AML-193 (cell line): ENCODE measurements at regions not wholly inside any gene's neighbourhood (a gene's known extent, or its start where the extent isn't known, plus 50 kb on each side); places are given as distances from the start of the nearest gene placed in this dataset.

Experiments used
- DNase-seq, 2 experiments: peaks; one replicate each; lab custom pipeline; 2025; lab: John Stamatoyannopoulos, UW

DNA sequence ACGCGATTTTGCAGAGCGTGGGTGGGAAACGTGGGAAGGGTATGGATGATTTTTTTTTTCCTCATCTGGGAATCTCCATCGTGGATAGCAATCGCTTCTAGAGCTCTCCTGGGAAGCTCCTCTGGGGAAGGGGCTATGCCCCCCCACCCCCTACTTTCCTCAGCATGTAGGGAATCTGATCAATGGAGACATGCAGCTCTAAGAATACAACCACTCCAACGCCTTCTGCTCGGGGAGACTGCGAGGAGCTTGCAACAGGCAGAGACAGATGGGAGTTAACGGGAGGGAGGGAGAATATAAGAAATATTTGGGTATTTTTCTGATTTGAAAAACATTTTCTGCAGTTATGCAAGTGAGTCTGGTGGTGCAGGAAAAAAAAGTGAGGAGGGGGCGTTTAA lies 104.6 kb upstream of the HSD17B12 start:
- DNase-seq: no peak

DNA sequence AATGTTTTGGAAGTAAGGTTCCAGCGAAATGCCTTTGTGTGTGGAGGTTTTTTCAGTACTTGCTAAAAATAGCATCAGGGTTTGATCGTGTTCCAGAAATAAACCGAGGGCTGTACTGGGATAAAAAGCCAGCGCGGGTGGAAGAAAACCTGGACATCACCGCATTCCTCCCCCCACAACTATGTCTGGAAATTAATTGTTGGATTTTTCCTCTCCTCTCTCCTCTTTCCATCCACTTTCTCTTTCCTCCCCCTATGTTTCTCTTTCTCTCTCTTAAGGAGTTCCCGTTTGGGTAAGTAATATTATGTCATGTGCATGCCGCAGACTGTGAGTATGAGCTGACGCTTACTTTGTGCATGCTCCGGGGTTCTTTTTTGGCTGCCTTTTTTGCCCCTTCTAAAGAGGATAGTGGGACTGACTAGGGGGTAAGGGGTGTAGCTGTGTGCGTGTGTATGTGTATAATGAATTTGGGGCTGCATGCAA lies 104.2 kb upstream of the HSD17B12 start:
- DNase-seq: no peak

DNA sequence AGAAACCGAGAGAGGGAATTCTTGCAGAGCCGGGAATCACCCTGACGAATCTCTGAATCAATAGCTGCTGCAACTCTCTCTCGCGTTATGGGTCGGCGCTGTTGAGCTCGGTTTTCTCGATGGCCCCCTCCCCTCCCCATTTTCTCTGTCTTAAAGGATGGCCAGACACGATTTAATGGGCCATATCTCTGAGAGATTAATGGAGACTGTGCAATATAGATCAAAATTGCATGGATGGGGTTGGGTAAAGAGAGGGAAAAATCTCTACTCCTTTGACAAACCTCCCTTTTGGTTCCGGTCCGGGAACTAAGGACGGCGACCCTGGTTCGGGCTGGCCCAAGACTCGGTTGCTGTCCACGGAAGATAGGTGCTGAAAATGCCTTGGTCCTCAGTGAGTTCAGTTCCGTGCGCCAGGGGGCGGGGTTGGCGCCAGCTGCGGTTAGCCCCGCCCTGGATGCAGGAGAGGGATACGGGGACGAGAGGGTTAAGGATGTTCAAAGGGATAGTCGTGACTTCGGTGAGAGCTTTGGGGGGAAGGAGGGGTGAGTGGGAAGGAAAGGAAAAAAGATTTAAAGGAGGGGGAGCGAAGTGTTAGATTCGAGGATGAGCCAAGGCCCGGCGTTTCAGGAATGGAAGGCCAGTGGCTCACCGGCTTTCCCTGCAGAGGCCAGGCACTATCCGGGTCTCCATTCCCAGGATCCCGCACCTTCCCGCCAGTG lies 103.6 kb upstream of the HSD17B12 start:
- no peak for DNase-seq

DNA sequence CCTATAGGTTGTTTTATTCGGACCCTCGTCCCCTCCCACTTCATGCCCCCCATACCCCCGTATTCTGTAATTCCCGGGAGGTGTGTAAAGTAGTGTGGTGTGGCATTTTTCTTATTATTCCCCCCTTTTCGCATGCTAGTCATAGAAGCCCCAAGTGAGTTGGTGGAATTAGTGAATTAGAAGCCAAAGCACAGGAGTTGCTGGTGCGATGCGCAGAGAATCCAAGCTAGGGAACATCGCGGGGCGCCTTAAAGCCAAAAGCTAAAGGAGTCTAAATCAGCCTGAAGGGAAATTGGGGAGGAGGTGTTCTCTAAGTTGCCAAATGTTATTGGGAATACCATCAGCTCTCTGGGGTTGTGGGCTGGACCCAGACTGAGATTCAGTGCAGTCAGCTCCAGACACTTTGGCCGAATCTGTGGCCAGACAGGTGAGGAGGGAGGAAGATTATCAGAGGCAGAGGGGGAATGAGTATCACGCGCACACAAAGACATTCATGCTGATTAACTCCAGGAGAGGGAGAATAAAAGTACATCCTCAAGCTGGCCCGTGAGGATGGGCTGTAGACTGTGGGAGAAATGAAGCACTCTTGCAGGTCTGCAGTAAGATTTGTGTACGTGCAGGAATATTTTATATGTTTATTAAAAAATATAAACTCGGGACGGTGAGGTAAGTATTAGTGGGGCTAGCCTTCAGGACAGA lies 102.8 kb upstream of the HSD17B12 start:
- DNase-seq: no peak

DNA sequence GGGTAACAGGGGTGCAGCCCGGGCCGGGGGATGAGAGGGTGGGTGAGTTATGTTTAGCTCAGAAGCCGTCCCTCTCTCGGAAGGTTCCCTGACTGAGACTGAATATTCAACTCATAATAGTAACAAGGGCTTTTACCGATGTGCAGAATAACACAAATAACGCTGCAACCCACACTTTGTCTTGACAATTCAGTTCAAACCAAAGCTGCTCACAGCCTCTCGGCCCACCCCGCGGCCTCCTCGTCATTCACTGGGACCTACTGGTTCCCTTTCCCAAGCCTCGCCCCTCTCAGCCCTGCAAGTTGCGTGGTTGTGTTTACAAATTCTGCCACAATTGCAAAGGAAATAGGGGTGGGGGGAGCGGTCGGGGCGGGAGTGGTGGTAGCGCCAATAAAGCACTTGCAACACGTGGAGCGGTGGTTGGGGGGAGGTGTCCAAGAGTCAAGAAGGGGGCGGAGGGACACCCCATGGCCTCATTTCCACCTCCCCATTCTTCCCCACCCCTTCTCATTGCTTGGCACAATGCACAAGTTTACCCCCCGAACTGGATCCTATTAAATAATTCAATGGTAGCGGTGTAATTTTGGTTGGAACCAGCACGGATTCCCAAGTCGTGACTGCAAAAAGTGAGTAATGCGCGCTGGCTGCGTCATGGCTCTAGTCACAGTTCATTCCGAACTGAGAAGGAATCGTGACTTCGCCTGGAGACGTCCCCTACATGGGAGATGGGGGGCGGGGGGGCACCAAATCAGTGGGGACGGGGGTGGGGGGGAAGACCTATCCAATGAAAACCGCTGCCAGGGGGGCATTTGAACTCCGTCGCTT lies 102.0 kb upstream of the HSD17B12 start:
- no peak for DNase-seq

DNA sequence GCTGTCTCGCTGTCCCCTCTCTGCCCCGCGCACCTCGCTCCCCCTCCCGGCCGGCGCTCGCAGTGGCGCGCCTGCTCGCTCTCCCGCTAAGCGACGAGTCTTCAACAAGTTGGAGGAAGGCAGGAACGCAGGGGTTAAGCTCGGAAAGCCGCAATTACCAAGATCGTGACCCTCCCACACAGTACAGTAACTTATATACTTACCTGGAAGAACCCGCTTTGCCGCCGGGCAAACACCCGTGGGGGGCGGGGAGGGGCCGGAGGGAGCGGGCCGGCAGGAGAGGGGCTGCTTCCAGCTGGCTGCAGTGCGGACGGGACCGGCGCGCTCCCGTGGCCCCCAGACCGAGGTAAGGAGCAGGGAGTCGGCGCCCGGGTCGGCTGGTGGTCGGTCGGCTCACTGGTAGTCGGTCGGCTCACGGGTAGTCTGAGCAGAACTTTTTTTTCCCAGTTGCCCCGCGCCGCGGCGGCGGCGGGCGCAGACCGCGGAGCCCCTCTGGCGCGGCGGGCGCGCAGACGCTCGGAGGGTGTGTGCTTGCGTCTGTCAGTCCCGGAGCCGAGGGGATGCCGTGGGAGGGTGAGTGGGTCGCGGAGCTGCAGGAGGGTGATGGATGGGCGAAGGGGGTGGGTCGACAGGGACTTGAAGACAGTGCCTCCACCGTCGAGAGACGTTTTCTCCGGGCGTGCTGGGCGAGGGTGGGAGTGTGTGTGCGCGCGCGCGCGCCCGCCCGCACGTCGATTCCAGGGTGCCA lies 101.2 kb upstream of the HSD17B12 start:
- DNase-seq: no peak

DNA sequence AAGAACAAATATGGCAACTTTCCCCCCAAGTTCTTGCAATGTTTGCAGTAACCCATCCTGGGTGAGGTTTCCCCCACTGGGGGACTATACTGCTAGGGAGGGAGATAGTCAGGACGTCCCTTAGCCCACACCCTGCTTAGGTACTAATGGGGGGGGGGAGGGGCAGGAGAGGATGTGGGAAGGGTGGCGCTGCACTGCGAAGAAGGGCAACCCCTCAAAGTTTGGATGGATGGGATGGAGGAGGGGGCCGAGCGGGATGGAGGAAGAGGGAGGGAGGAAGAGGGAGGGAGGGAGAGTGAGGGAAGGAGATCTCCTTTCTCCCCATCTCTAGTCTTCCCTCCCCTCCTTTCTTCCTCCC lies 100.6 kb upstream of the HSD17B12 start:
- no peak for DNase-seq

DNA sequence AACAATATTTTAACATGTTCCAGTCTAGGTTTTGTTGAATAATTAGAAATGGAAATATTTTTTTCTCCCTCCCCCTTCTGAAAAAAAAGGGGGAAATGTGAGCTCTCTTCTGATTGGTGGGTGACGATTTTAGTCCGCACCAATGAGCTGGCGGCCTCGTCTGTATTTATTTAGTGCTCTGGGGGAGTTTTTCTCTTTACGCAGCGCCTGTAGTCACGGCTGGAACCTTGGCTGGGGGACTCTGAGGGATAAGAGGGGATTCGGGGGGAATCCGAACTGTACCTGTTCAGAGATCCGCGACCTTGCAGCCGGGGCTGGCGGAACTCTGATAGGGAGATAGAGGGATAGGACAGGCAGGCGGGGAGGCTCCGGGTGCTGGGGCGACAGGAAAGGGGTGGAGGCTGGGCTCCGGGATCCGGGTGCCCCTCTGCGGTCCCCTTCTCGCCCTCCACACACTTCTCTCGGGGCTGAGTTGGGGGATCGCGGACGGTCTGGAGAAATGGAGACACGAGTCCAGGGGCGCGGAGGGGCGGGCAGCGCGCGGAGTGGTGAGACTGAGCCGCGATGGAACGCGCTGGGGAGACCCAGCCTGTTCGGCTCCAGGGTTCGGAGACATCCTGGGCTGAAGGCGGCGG lies 99.7 kb upstream of the HSD17B12 start:
- DNase-seq: no peak

DNA sequence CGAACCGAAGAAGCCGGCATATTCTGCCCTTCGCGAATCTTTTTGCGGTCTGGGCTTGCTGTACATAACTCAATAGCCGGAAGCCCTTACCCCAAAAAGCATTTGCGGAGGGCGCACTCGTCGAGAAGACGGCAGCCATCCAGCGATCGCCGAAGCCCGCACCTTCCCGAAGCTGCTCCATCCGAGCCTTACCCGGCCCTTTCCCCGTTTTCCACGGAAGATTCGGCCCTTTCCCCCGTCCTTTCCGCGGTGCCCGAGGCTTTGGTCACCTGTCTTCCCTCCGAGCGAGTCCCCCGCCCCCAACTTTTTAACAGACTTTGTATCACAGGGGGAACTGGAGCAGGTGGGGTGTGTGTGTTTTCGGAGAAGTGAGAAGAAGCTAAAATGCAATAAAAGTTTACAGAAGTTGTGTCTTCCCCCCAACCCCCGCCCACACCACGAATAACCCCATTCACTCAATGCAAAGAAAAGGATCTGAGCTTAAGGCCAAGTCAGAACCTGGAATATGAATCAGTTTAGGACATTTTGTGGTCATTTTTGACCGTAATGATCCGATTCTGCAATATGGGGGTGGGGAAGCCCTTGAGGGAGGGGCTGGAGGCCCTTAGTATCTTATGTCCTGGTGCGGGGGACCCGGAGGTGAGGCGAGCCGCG lies 99.0 kb upstream of the HSD17B12 start:
- no peak for DNase-seq

DNA sequence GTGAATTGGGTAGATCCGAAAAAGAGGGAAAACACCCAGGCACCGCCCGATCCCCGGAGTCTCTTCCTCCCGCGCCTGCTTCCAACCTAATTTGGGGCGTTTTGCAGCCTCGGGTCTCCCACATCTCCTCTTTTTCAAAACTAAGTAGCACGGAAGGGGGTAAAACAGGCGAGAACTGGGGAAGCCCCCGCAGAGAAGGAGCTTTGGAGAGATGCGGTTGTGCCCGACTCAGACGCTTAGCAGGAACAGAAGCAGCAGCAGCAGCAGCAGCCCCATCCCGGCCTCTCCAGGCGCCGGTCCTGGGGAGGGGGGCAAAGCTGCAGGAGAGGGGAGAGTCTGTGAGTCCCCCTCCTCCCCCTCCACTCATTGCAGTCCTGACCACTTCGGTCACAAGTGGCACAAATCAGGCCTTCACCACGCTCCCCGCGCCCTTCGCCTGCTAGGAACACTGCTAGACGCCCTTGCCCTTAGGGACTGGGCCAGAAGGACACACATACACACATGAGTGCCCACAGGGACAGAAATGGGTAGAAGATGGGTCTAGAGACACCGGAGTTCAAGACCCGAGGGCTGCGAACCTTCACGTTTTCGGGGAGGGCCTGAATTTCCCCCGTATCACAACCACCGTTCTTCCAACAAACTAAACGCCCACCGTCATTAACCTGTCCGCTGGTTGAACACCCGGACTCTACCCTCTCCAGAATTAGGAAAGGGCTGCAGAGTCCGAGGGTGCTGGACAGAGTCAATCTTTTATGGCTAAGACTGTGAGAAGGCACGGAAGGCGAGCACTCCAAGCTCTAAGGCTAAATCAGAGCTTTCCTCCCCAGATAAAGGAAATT lies 98.3 kb upstream of the HSD17B12 start:
- no peak for DNase-seq

DNA sequence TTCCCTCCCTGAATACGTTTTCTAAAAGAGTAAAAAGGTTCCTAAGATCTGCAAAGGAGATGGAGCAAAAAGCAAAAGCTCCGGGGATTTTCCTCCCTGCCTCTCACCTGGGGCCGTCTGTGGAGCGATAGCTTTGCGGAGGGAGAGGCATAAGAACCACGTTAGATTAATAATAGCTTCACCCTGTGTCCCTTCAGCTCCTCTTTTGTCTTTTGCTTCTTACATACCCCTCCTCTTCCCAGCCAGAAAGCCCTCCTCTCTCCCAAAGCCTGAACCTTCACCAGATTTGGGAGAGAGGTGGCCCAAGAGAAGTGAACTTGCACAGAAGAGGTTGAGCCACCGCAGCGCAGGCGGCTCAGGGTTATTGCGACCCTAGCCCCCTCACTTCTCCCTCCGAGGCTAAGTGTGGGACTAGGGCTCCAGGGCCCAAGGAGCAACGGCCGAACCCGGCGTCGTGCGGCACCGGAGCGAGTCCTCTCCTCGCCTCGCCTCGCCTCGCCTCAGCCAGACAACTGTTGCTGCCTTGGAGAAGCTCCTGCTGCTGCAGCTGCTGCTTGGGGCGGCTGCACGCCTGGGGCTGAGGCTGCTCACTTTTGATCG lies 97.6 kb upstream of the HSD17B12 start:
- no peak for DNase-seq

DNA sequence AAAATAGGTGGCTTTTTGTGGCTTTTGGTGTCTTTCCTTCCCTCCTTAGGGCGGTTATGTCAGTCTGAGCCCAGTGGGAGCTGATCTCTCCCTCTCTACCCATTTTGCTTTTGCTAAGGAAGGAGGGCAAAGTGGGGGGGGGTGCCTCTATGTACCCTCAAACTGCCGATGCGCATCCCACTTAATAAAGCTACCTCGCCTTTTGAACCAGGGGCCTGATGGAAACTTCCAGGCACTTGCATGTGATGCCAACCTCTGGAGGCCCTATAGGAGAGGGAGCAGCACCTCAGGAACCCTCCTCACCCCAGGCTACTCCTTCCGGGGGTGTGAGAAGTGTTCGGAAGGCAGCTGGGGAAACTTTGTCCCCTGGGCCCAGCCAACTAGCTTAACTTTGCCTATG lies 97.0 kb upstream of the HSD17B12 start:
- no peak for DNase-seq

DNA sequence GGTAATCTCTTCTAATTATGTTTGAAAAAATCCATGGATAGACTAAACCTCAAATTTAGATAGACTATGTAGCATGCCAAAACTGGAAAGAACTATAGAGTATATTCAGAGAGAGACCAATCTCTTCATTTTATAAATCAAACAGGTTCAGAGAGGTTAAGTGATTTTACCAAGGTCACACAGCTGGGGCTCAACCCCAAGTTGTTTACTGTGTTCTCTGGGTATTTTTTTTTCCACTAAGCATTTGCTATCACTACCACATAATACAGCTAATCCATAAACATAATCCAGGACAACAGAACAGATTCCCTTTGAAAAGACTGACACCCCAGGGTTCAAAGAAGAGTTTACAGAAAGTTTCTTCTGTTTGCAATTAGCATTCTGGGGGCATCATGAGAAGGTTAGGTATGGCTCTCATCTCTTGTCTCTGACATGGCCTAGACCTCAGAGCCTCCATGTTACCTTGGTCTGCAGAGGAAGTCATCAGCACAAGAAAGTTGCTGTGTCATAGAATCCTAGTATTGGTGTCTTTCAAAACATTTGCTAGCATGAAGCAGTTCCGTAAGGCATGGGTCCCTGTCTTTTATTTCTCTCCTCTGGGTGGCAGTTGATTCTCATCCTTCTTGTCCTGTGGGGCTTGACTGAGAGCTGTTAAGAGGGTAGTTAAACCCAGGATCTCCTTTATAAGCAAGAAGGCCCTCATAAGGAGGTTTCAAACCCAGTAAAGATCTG lies 94.5 kb upstream of the HSD17B12 start:
- peak; percentile 31 to 33 for DNase-seq

DNA sequence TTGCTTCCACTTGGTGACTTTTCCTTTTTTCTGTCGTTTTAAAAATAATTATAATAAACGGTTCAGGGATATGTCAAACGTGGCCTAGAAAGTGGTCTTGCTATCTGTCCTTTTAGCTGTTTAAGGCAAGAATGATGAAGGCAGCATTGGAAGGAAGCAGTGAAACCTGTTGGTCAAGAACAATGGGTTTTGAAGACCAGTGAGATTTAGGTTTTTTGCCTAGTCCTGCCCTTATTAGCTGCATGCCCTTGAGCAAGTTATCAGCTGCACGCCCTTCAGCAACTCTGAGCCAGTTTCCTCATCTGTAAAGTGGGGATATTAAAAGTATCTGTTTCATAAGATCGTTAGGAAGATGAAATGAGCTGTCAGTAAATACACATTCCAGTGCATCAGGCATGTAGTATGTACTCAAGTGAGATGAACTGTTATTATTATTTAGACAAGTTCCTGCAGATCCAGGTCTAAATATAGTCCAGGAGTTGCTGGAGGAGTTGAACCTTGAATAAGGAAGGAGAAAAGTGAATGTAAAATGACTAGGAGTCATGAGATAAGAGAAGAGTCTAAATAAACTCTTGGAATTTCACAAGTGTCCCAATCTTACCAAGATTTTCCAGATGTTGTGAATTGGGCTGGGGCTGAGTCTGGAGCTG lies 90.8 kb upstream of the HSD17B12 start:
- DNase-seq: no peak

DNA sequence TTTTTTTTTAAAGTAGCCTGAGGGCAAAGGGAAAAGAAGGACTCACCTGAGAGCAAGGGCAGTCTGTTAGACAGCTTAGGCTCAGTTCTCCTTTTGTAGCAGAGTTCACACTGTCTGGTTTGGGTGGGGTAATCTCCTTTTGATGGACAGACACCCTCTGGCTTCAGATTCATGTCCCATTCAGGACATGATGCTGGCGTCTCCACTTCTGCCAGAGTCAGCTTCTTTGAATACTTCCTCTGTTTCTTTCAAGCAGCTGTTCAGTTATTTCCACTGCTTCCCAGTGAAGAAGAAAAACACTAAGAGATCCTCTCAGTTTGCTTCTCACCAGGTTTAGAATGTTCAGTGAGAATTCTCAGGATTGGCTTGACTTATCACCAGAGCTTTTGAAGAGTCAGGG lies 79.0 kb upstream of the HSD17B12 start:
- no peak for DNase-seq

DNA sequence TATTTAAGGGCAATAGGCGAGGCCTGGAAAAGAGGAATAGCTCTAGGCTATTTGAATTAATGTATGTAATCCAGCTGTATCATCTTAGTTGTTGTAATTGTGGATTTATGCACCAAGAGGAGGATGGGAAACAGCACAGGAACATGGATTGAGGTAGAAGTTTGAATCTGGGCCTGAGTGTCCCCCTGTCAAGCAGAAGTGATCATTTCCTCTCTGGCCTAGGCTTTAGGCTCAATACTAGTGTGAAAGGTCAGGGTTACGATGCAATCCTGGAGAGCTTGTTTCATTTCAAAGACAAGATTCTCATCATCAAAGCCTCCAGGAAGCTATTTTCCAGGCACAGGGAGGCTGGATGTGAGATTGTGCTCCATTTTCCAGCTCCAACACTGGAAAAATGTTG lies 77.9 kb upstream of the HSD17B12 start:
- DNase-seq: no peak

DNA sequence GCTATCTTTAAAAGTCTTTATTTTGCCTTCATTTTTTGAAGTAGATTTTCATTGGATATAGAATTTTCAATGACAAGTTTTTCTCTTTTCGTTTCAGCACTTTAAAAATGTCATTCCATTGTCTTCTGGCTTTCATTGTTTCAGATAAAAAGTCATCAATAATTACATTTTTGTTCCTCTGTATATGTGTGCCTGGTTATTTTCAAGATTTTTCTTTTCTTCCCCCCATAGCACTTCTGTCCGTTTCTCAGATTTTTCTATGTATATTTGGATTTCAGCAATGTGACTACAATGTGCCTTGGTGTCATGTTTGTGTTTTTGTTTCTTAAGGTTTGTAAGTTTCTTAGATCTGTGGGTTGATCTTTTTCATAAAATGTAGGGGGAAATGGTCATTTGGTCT lies 66.3 kb upstream of the HSD17B12 start:
- DNase-seq: no peak

DNA sequence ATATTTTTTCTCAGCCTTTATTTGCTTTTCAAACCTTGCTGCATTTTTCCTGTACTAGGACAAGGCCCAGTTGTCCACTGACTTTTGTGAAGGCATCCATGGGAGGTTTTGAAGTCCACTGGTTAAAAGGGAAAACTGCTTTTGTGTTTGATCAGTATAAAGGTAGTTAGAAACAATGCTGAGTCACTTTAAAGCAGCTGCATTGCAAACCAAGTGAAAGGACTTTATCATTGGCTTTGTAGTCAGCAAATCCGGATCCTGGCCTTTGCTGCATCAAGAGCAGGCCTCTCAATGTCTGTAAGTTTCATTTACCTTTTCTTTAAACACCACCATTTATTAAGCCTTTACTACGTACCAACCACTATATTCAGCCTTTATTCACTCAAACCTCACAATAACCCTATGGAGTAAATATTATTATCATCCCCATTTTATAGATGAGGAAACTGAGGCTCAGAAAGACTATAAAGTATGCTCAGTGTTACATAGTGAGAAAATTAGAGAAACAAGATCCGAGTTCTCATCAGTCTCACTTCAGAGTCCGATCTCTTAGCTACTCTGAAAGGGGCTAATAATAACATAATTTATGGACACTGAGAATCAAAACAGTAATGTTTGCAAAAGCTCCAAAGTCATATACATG lies 60.6 kb upstream of the HSD17B12 start:
- DNase-seq: no peak
